Breast epithelium (tissue), 3 donors: ENCODE measurements at regions not wholly inside any gene's neighbourhood (a gene's known extent, or its start where the extent isn't known, plus 50 kb on each side); places are given as distances from the start of the nearest gene placed in this dataset.
"Not testable (repeated sequence)": the region's sequence is repeated elsewhere in the genome, so short reads cannot be mapped to it uniquely, and the experiment has no call there.

Source experiments
- POLR2AphosphoS5 ChIP-seq, 3 donors: sonication (generic); formaldehyde crosslinking; IDR thresholded peaks; one replicate each; pipeline ENCODE4 v1.6.1; 2017; ENCODE audit warnings: antibody characterized with exemption in 3 of 3
- TF ChIP-seq, protein P1 (sequence below), 3 donors: fragments of 450-650 bp; IDR thresholded peaks; one replicate each; pipeline ENCODE4 v1.5.1; 2016 to 2017; ENCODE audit warnings: antibody characterized with exemption in 3 of 3, mild to moderate bottlenecking in 3 of 3, moderate library complexity in 3 of 3

DNA sequence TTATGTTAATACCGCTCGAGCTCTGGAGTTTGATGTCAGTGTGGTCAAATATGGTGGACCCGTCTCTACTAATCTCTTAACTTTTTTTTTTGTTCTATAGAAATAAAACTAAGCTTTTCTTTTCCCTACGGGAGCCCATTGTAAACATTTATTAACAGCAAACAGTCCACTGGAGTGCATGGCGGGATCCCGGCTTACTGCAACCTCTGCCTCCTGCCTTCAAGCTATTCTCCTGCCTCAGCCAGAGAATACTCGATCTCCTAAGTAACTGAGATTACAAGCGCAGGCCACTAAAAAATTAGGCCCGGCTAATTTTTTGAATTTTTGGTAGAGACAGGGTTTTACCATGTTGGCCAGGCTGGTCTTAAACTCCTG, 53.4 kb downstream of the PPIAL4A start:
- TF ChIP-seq, protein P1, sequence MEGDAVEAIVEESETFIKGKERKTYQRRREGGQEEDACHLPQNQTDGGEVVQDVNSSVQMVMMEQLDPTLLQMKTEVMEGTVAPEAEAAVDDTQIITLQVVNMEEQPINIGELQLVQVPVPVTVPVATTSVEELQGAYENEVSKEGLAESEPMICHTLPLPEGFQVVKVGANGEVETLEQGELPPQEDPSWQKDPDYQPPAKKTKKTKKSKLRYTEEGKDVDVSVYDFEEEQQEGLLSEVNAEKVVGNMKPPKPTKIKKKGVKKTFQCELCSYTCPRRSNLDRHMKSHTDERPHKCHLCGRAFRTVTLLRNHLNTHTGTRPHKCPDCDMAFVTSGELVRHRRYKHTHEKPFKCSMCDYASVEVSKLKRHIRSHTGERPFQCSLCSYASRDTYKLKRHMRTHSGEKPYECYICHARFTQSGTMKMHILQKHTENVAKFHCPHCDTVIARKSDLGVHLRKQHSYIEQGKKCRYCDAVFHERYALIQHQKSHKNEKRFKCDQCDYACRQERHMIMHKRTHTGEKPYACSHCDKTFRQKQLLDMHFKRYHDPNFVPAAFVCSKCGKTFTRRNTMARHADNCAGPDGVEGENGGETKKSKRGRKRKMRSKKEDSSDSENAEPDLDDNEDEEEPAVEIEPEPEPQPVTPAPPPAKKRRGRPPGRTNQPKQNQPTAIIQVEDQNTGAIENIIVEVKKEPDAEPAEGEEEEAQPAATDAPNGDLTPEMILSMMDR (IDR thresholded peaks at IDR 0.05), result not testable (repeated sequence)
- TF ChIP-seq POLR2AphosphoS5 (IDR thresholded peaks at IDR 0.05), result not testable (repeated sequence)
